ENCODE measurements at regions not wholly inside any gene's neighbourhood (a gene's known extent, or its start where the extent isn't known, plus 50 kb on each side); places are given as distances from the start of the nearest gene placed in this dataset.

DNA sequence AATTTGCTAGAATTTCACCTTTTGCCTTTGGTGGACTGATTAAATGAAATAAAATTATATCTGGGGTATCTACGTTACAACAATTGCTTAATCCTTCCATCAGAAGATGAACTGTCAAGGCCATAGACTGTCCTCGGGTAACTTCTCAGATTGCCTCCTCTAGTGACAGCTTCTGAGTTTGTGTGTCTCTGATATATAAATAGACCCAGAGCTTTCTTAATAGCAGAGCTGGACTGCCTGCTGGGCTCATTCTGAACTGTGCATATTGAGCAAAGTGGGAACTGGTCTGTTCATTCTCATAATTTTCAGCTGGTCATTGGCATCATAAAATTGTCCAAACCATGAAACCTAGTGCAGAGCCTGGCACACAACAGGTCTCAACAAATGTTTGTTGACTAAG is 99.1 kb upstream of the GRAMD1B start:
- Mint-ChIP-seq H3K4me3 (no peak overlapping the region), H3K9me3 (peaks cover 2% of the 10 kb centered on the region), H3K4me1 (peaks cover 24% of the 10 kb centered on the region), H3K27me3 (ENCODE audit: low read depth) (no peaks in the 10 kb centered on the region), H3K36me3 (ENCODE audit: low read depth) (no peaks in the 10 kb centered on the region), H3K27ac (ENCODE audit: unreplicated experiment) (peak overlapping the region; percentile 76)
- TF ChIP-seq, protein P1, sequence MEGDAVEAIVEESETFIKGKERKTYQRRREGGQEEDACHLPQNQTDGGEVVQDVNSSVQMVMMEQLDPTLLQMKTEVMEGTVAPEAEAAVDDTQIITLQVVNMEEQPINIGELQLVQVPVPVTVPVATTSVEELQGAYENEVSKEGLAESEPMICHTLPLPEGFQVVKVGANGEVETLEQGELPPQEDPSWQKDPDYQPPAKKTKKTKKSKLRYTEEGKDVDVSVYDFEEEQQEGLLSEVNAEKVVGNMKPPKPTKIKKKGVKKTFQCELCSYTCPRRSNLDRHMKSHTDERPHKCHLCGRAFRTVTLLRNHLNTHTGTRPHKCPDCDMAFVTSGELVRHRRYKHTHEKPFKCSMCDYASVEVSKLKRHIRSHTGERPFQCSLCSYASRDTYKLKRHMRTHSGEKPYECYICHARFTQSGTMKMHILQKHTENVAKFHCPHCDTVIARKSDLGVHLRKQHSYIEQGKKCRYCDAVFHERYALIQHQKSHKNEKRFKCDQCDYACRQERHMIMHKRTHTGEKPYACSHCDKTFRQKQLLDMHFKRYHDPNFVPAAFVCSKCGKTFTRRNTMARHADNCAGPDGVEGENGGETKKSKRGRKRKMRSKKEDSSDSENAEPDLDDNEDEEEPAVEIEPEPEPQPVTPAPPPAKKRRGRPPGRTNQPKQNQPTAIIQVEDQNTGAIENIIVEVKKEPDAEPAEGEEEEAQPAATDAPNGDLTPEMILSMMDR (conservative IDR thresholded peaks at IDR 0.05) = no peak
- no peak for DNase-seq (ENCODE audit: low read depth, low spot score)

- TF ChIP-seq, protein P1 (conservative IDR thresholded peaks at IDR 0.05) = no peak
- H3K27ac Mint-ChIP-seq (ENCODE audit: unreplicated experiment) = no peak overlapping the region
- DNase-seq (ENCODE audit: low read depth, low spot score) = no peak
- no peak overlapping the region for H3K4me3 Mint-ChIP-seq
- no peaks in the 10 kb centered on the region for H3K36me3 Mint-ChIP-seq (ENCODE audit: low read depth)
- H3K9me3 Mint-ChIP-seq = peaks cover 2% of the 10 kb centered on the region
- H3K4me1 Mint-ChIP-seq = peaks cover 24% of the 10 kb centered on the region
- H3K27me3 Mint-ChIP-seq (ENCODE audit: low read depth) = no peaks in the 10 kb centered on the region
Measured at GRCh38 chr11:123330471-123330870, 99.6 kb upstream of the GRAMD1B start.

DNA sequence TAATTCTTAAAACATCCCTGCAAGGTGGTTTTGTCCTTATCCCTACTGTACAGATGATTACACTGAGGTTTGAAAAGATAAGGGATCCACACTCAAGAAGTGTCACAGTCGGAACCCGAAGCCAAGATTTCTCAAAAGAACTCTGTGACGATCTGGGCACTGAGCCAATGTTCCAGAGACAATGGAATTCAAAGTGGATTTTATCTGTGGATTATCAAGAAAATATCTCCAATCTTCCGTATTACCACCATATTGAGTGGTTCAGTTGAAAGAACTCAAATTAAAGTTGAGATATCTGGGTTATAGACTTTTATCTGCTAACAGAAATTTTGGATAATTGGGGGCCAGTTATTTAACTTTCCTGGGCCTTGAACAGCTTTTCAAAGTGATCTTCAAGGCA is 100.0 kb upstream of the GRAMD1B start:
- TF ChIP-seq, protein P1 (conservative IDR thresholded peaks at IDR 0.05) = no peak
- Mint-ChIP-seq H3K4me3 (no peak overlapping the region), H3K36me3 (ENCODE audit: low read depth) (no peaks in the 10 kb centered on the region), H3K27ac (ENCODE audit: unreplicated experiment) (peak overlapping the region; percentile 39), H3K4me1 (peaks cover 24% of the 10 kb centered on the region), H3K9me3 (peaks cover 2% of the 10 kb centered on the region), H3K27me3 (ENCODE audit: low read depth) (no peaks in the 10 kb centered on the region)
- DNase-seq (ENCODE audit: low read depth, low spot score) = no peak

DNA sequence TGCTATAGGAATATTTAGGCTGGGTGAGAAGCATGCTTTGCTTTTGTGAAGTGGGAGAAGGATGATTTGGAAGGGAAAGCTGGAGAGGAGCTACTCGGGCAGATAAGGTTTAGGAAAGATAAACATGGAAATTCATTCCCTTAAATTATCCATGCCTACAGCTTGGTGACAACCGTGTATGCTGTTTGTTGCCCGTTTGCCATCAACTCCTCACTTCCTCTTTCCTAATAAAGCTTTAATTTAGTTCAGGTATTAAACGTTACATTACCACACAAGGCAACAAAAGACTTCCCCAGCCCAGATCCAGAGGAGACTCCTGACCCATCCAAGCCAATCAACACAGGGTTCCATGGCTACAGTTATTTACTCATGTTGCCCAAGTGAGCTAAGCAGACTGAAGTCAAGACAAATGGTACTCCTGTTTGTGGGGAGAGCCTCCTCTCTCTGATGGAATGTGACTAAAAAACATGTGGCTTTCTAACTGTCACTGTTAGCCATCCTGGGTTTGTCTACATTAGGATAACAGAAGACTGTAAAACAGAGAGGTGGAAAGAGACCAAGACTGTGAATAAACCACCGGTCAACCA is 101.7 kb upstream of the GRAMD1B start:
- Mint-ChIP-seq H3K4me3 (no peak overlapping the region), H3K9me3 (no peaks in the 10 kb centered on the region), H3K27ac (ENCODE audit: unreplicated experiment) (no peak overlapping the region), H3K4me1 (peaks cover 24% of the 10 kb centered on the region), H3K27me3 (ENCODE audit: low read depth) (no peaks in the 10 kb centered on the region), H3K36me3 (ENCODE audit: low read depth) (no peaks in the 10 kb centered on the region)
- no peak for DNase-seq (ENCODE audit: low read depth, low spot score)
- TF ChIP-seq, protein P1 (conservative IDR thresholded peaks at IDR 0.05) = no peak

- no peaks in the 10 kb centered on the region for H3K27me3 Mint-ChIP-seq (ENCODE audit: low read depth)
- no peak overlapping the region for H3K27ac Mint-ChIP-seq (ENCODE audit: unreplicated experiment)
- DNase-seq (ENCODE audit: low read depth, low spot score) = no peak
- H3K36me3 Mint-ChIP-seq (ENCODE audit: low read depth) = no peaks in the 10 kb centered on the region
- TF ChIP-seq, protein P1 (conservative IDR thresholded peaks at IDR 0.05) = no peak
- peaks cover 15% of the 10 kb centered on the region for H3K4me1 Mint-ChIP-seq
- no peak overlapping the region for H3K4me3 Mint-ChIP-seq
- no peaks in the 10 kb centered on the region for H3K9me3 Mint-ChIP-seq
Measured at GRCh38 chr11:123325533-123325932, 104.5 kb upstream of the GRAMD1B start.
